Endodermal cell (in vitro differentiated cells): ENCODE measurements at regions not wholly inside any gene's neighbourhood (a gene's known extent, or its start where the extent isn't known, plus 50 kb on each side); places are given as distances from the start of the nearest gene placed in this dataset.

ENCODE experiments used
- DNase-seq: peaks from one replicate; pipeline ENCODE4 v3.0.0-alpha.2; 2017
- H3K27ac ChIP-seq: 2 replicates; pipeline ENCODE4 v1.5.1; 2013; ENCODE audit warnings: mild to moderate bottlenecking, low read depth, low read length, moderate library complexity
- H3K27me3 ChIP-seq: 2 replicates; pipeline ENCODE4 v1.6.1; 2013; ENCODE audit warnings: mild to moderate bottlenecking, low read length, moderate library complexity; ENCODE audit not compliant: insufficient read depth, control insufficient read depth, poor library complexity, severe bottlenecking
- H3K36me3 ChIP-seq: 2 replicates; pipeline ENCODE4 v1.7.0; 2013; ENCODE audit warnings: mild to moderate bottlenecking, low read length, moderate library complexity; ENCODE audit not compliant: control insufficient read depth, insufficient read depth
- H3K4me1 ChIP-seq: one replicate; pipeline ENCODE4 v1.7.0; 2013; ENCODE audit warnings: low read length; ENCODE audit not compliant: control insufficient read depth, insufficient read depth
- H3K4me3 ChIP-seq: 2 replicates; pipeline ENCODE4 v1.5.1; 2013; ENCODE audit warnings: mild to moderate bottlenecking, low read length, moderate library complexity
- H3K9ac ChIP-seq: 2 replicates; pipeline ENCODE4 v1.6.1; 2013; ENCODE audit warnings: mild to moderate bottlenecking, low read length, moderate library complexity; ENCODE audit not compliant: poor library complexity, severe bottlenecking; ENCODE audit errors: extremely low read depth
- H3K9me3 ChIP-seq: 2 replicates; pipeline ENCODE4 v1.6.1; 2013; ENCODE audit warnings: mild to moderate bottlenecking, low read length, moderate library complexity; ENCODE audit not compliant: control insufficient read depth
- H3K27ac Mint-ChIP-seq: 2 replicates; pipeline ENCODE4 v1.8.0; 2020; ENCODE audit warnings: mixed read lengths
- H3K27me3 Mint-ChIP-seq: 2 replicates; pipeline ENCODE4 v1.8.0; 2021; ENCODE audit warnings: mild to moderate bottlenecking, mixed read lengths; ENCODE audit not compliant: insufficient read depth
- H3K36me3 Mint-ChIP-seq: 2 replicates; pipeline ENCODE4 v1.8.0; 2020; ENCODE audit warnings: low read depth, mixed read lengths
- H3K4me1 Mint-ChIP-seq: 2 replicates; pipeline ENCODE4 v1.8.0; 2020; ENCODE audit warnings: mixed read lengths
- H3K4me3 Mint-ChIP-seq: 2 replicates; pipeline ENCODE4 v1.8.0; 2020; ENCODE audit warnings: mild to moderate bottlenecking, moderate library complexity, mixed read lengths
- H3K9me3 Mint-ChIP-seq: 2 replicates; pipeline ENCODE4 v1.8.0; 2020; ENCODE audit warnings: mild to moderate bottlenecking, mixed read lengths
- CTCF ChIP-seq: fragments of 200-600 bp; sonication (generic); conservative IDR thresholded peaks from 2 replicates; pipeline ENCODE4 v1.5.0; 2021; ENCODE audit warnings: antibody characterized with exemption, mild to moderate bottlenecking
- WGBS, 2 experiments: methylation state at CpG; one replicate each; pipeline versions ENCODE4 v1.1.5 to v1.1.7; 2013; ENCODE audit warnings: missing lambda C conversion rate in 2 of 2, mixed read lengths in 1 of 2; ENCODE audit not compliant: insufficient coverage in 1 of 2, insufficient read length in 1 of 2; 5-methylcytosine and 5-hydroxymethylcytosine counted together

- WGBS, 2 experiments, result 72 to 80% methylated on average over 1 to 2 of the region's 2 CpGs
- H3K27me3 ChIP-seq, result no peaks in the 10 kb centered on the region
- no peak overlapping the region for H3K27ac Mint-ChIP-seq
Measured at GRCh38 chr2:41886757-41887156, 161.1 kb upstream of the PKDCC start.

GRCh38 chr2:41890341-41890740 is 157.5 kb upstream of the PKDCC start:
- H3K4me3 ChIP-seq, result no peak overlapping the region
- WGBS, 2 experiments, result 95 to 96% methylated on average over 3 of the region's 3 CpGs
- Mint-ChIP-seq H3K27me3 (peaks cover 6% of the 10 kb centered on the region), H3K4me3 (no peak overlapping the region), H3K4me1 (peaks cover 14% of the 10 kb centered on the region), H3K27ac (no peak overlapping the region), H3K36me3 (no peaks in the 10 kb centered on the region), H3K9me3 (peaks cover 3% of the 10 kb centered on the region)
- no peak for DNase-seq
- H3K27me3 ChIP-seq, result no peaks in the 10 kb centered on the region
- H3K4me1 ChIP-seq, result peaks cover 2% of the 10 kb centered on the region
- no peak overlapping the region for H3K27ac ChIP-seq
- H3K9ac ChIP-seq, result no peak overlapping the region
- H3K9me3 ChIP-seq, result no peaks in the 10 kb centered on the region
- no peak for TF ChIP-seq CTCF
- no peaks in the 10 kb centered on the region for H3K36me3 ChIP-seq

More at GRCh38 chr2:41886757-41887156, 161.1 kb upstream of the PKDCC start:
- H3K9me3 Mint-ChIP-seq, result peaks cover 3% of the 10 kb centered on the region
- peak; percentile 20 for DNase-seq
- Histone ChIP-seq H3K9ac (no peak overlapping the region), H3K4me1 (peaks cover 2% of the 10 kb centered on the region), H3K27ac (no peak overlapping the region), H3K4me3 (no peak overlapping the region), H3K36me3 (no peaks in the 10 kb centered on the region), H3K9me3 (no peaks in the 10 kb centered on the region)
- peaks cover 23% of the 10 kb centered on the region for H3K4me1 Mint-ChIP-seq
- H3K4me3 Mint-ChIP-seq, result no peak overlapping the region
- no peak for TF ChIP-seq CTCF
- no peaks in the 10 kb centered on the region for H3K36me3 Mint-ChIP-seq
- H3K27me3 Mint-ChIP-seq, result no peaks in the 10 kb centered on the region

- WGBS, 2 experiments, result 93% methylated on average over 3 to 4 of the region's 4 CpGs
Measured at GRCh38 chr2:41892476-41892875, 155.3 kb upstream of the PKDCC start.

More at GRCh38 chr2:41892476-41892875, 155.3 kb upstream of the PKDCC start:
- Histone ChIP-seq H3K27me3 (no peaks in the 10 kb centered on the region), H3K4me1 (no peaks in the 10 kb centered on the region), H3K9ac (no peak overlapping the region), H3K27ac (no peak overlapping the region), H3K9me3 (no peaks in the 10 kb centered on the region), H3K36me3 (no peaks in the 10 kb centered on the region), H3K4me3 (no peak overlapping the region)
- Mint-ChIP-seq H3K27me3 (peaks cover 12% of the 10 kb centered on the region), H3K27ac (no peak overlapping the region), H3K4me1 (no peaks in the 10 kb centered on the region), H3K9me3 (peaks cover 3% of the 10 kb centered on the region), H3K4me3 (no peak overlapping the region), H3K36me3 (no peaks in the 10 kb centered on the region)
- TF ChIP-seq CTCF, result no peak
- DNase-seq, result no peak
